GM19023 (cell line): ENCODE measurements at regions not wholly inside any gene's neighbourhood (a gene's known extent, or its start where the extent isn't known, plus 50 kb on each side); places are given as distances from the start of the nearest gene placed in this dataset.
"Not testable (repeated sequence)": the region's sequence is repeated elsewhere in the genome, so short reads cannot be mapped to it uniquely, and the experiment has no call there.

Source experiments
- ATAC-seq: cut with Tn5 transposase; IDR thresholded peaks from one replicate; pipeline ENCODE4 v1.9.1; 2021; ENCODE audit warnings: mild to moderate bottlenecking, moderate library complexity; ENCODE audit not compliant: unreplicated experiment

- ATAC-seq: no peak
These were observed 83.9 kb upstream of the CPEB2 start for GRCh38 chr4:14918336-14918735.

GRCh38 chr4:14919785-14920184 lies 82.5 kb upstream of the CPEB2 start:
- no peak for ATAC-seq

GRCh38 chr4:14920237-14920636 lies 82.0 kb upstream of the CPEB2 start:
- no peak for ATAC-seq

GRCh38 chr4:14920759-14921320 lies 81.4 kb upstream of the CPEB2 start:
- no peak for ATAC-seq

GRCh38 chr4:14921781-14922180 lies 80.5 kb upstream of the CPEB2 start:
- ATAC-seq: not testable (repeated sequence)

- no peak for ATAC-seq
These were observed 78.0 kb upstream of the CPEB2 start for GRCh38 chr4:14924076-14924811.

- no peak for ATAC-seq
These were observed 77.4 kb upstream of the CPEB2 start for GRCh38 chr4:14924812-14925344.

GRCh38 chr4:14925471-14925870 lies 76.8 kb upstream of the CPEB2 start:
- ATAC-seq: no peak

GRCh38 chr4:14926368-14926767 lies 75.9 kb upstream of the CPEB2 start:
- no peak for ATAC-seq

GRCh38 chr4:14928035-14928434 lies 74.2 kb upstream of the CPEB2 start:
- ATAC-seq: no peak

GRCh38 chr4:14929669-14930068 lies 72.6 kb upstream of the CPEB2 start:
- no peak for ATAC-seq

- ATAC-seq: no peak
These were observed 67.4 kb upstream of the CPEB2 start for GRCh38 chr4:14934704-14935390.

GRCh38 chr4:14943749-14944148 lies 58.5 kb upstream of the CPEB2 start:
- no peak for ATAC-seq

- ATAC-seq: no peak
These were observed 49.9 kb upstream of the CPEB2 start for GRCh38 chr4:14952352-14952751.
